AG10803 (cell line): ENCODE measurements at regions not wholly inside any gene's neighbourhood (a gene's known extent, or its start where the extent isn't known, plus 50 kb on each side); places are given as distances from the start of the nearest gene placed in this dataset.

Experiments used
- DNase-seq: peaks from one replicate; pipeline ENCODE4 v3.0.0; 2010; ENCODE audit warnings: low read depth
- H3K4me3 ChIP-seq: 2 replicates; pipeline ENCODE4 v1.5.1; 2011; ENCODE audit warnings: mild to moderate bottlenecking, low read length, control low read depth
- CTCF ChIP-seq: conservative IDR thresholded peaks from 2 replicates; pipeline ENCODE4 v1.5.1; 2011; ENCODE audit warnings: mild to moderate bottlenecking, low read length, control low read depth, inconsistent platforms

- no peak for DNase-seq
- H3K4me3 ChIP-seq, result no peak overlapping the region
- no peak for TF ChIP-seq CTCF
Measured at GRCh38 chr2:83388804-83389203, 1070.3 kb downstream of the SUCLG1 start.

- H3K4me3 ChIP-seq, result no peak overlapping the region
- TF ChIP-seq CTCF, result no peak
- peak; percentile 46 for DNase-seq
Measured at GRCh38 chr2:83386549-83386948, 1072.5 kb downstream of the SUCLG1 start.

GRCh38 chr2:83378921-83379320 lies 1080.2 kb downstream of the SUCLG1 start:
- DNase-seq, result peak; percentile 53
- H3K4me3 ChIP-seq, result no peak overlapping the region
- TF ChIP-seq CTCF, result no peak

GRCh38 chr2:83376731-83377130 lies 1082.3 kb downstream of the SUCLG1 start:
- no peak overlapping the region for H3K4me3 ChIP-seq
- DNase-seq, result no peak
- no peak for TF ChIP-seq CTCF

GRCh38 chr2:83370419-83370762 lies 1088.7 kb downstream of the SUCLG1 start:
- no peak for DNase-seq
- no peak for TF ChIP-seq CTCF
- no peak overlapping the region for H3K4me3 ChIP-seq

- DNase-seq, result no peak
- no peak overlapping the region for H3K4me3 ChIP-seq
- no peak for TF ChIP-seq CTCF
Measured at GRCh38 chr2:83369601-83370418, 1089.3 kb downstream of the SUCLG1 start.

- H3K4me3 ChIP-seq, result no peak overlapping the region
- no peak for TF ChIP-seq CTCF
- peak; percentile 64 for DNase-seq
Measured at GRCh38 chr2:83368916-83369315, 1090.2 kb downstream of the SUCLG1 start.
